ENCODE measurements at regions not wholly inside any gene's neighbourhood (a gene's known extent, or its start where the extent isn't known, plus 50 kb on each side); places are given as distances from the start of the nearest gene placed in this dataset.

DNA sequence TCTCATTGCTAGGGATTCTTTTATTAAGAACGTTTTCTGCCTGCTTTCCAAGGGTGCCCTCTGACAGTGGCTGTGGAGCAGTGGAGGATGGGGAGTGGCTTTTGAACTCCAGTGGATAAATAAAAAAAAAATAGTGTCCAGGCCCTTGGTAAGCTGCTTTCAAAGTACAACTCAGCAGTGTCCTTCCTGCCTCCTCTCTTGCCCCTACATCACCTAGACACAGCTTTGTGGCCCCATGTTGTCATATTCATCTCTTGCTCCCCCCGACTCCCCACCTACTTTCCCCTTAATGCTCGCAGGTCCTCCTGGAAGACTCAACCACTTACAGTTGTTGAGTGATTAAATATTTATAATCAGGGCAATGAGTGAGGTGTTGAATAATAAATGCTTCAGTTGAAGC, 880.9 kb downstream of the BCL11B start (continued):
- TF ChIP-seq GFI1B (tag by site-specific recombination; IDR thresholded peaks at IDR 0.05): no peak
- TF ChIP-seq, protein P1, sequence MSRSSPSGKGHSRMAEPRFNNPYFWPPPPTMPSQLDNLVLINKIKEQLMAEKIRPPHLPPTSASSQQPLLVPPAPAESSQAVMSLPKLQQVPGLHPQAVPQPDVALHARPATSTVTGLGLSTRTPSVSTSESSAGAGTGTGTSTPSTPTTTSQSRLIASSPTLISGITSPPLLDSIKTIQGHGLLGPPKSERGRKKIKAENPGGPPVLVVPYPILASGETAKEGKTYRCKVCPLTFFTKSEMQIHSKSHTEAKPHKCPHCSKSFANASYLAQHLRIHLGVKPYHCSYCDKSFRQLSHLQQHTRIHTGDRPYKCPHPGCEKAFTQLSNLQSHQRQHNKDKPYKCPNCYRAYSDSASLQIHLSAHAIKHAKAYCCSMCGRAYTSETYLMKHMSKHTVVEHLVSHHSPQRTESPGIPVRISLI (tag by site-specific recombination; IDR thresholded peaks at IDR 0.05): no peak

DNA sequence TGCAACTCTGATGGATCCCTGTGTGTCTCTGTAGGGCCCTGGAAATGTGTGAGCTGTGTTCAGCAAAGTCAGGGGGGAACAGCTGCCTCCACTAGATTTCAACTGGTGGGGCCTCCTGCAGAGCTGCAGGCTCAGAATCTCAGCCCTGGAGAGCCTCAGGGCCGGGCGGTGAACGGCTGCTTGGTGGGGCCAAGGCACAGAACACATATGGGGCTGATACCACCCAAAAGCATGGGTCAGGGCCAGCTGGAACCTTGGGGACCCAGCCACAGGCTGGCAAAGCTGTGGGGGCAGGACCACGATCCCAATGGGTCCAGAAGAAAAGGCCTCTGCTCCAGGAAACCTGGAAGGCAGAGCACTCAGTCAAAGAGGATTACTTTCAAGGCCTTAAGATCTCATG, 878.5 kb downstream of the BCL11B start:
- no peaks in the 10 kb centered on the region for H3K36me3 ChIP-seq (ENCODE audit: control insufficient read depth in 2 of 2, insufficient read depth in 1 of 2, low read length in 2 of 2)
- ChIA-PET POLR2A (interaction anchor here (0.7 kb wide), 1 partner anchor 127 kb away, joined by 4 read pairs; no protein-coding TSS in a partner anchor), CTCF (interaction anchor here (0.5 kb wide), 1 partner anchor 55 kb away, joined by 4 read pairs; no protein-coding TSS in a partner anchor)
- H3K9me3 ChIP-seq (ENCODE audit: control insufficient read depth, insufficient read depth, low read depth, low read length): no peaks in the 10 kb centered on the region
- H3K27ac ChIP-seq (ENCODE audit: extremely low read depth, low read depth, low read length): no peak overlapping the region
- H3K4me1 ChIP-seq (ENCODE audit: control insufficient read depth, insufficient read depth, low read length): no peaks in the 10 kb centered on the region
- no peak overlapping the region for H3K4me3 ChIP-seq (ENCODE audit: low read depth, low read length)
- TF ChIP-seq FEZF1 (tag by site-specific recombination; IDR thresholded peaks at IDR 0.05): no peak
- TF ChIP-seq ZNF175 (tag by site-specific recombination; IDR thresholded peaks at IDR 0.05): no peak
- TF ChIP-seq ZNF16 (tag by site-specific recombination; IDR thresholded peaks at IDR 0.05; ENCODE audit: low read depth): no peak
- TF ChIP-seq, protein P2, sequence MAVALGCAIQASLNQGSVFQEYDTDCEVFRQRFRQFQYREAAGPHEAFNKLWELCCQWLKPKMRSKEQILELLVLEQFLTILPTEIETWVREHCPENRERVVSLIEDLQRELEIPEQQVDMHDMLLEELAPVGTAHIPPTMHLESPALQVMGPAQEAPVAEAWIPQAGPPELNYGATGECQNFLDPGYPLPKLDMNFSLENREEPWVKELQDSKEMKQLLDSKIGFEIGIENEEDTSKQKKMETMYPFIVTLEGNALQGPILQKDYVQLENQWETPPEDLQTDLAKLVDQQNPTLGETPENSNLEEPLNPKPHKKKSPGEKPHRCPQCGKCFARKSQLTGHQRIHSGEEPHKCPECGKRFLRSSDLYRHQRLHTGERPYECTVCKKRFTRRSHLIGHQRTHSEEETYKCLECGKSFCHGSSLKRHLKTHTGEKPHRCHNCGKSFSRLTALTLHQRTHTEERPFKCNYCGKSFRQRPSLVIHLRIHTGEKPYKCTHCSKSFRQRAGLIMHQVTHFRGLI (tag by site-specific recombination; IDR thresholded peaks at IDR 0.05): no peak
- TF ChIP-seq ZNF785 (tag by site-specific recombination; IDR thresholded peaks at IDR 0.05): no peak
- TF ChIP-seq, protein P3, sequence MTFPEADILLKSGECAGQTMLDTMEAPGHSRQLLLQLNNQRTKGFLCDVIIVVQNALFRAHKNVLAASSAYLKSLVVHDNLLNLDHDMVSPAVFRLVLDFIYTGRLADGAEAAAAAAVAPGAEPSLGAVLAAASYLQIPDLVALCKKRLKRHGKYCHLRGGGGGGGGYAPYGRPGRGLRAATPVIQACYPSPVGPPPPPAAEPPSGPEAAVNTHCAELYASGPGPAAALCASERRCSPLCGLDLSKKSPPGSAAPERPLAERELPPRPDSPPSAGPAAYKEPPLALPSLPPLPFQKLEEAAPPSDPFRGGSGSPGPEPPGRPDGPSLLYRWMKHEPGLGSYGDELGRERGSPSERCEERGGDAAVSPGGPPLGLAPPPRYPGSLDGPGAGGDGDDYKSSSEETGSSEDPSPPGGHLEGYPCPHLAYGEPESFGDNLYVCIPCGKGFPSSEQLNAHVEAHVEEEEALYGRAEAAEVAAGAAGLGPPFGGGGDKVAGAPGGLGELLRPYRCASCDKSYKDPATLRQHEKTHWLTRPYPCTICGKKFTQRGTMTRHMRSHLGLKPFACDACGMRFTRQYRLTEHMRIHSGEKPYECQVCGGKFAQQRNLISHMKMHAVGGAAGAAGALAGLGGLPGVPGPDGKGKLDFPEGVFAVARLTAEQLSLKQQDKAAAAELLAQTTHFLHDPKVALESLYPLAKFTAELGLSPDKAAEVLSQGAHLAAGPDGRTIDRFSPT (tag by site-specific recombination; IDR thresholded peaks at IDR 0.05): no peak
- TF ChIP-seq, protein P4, sequence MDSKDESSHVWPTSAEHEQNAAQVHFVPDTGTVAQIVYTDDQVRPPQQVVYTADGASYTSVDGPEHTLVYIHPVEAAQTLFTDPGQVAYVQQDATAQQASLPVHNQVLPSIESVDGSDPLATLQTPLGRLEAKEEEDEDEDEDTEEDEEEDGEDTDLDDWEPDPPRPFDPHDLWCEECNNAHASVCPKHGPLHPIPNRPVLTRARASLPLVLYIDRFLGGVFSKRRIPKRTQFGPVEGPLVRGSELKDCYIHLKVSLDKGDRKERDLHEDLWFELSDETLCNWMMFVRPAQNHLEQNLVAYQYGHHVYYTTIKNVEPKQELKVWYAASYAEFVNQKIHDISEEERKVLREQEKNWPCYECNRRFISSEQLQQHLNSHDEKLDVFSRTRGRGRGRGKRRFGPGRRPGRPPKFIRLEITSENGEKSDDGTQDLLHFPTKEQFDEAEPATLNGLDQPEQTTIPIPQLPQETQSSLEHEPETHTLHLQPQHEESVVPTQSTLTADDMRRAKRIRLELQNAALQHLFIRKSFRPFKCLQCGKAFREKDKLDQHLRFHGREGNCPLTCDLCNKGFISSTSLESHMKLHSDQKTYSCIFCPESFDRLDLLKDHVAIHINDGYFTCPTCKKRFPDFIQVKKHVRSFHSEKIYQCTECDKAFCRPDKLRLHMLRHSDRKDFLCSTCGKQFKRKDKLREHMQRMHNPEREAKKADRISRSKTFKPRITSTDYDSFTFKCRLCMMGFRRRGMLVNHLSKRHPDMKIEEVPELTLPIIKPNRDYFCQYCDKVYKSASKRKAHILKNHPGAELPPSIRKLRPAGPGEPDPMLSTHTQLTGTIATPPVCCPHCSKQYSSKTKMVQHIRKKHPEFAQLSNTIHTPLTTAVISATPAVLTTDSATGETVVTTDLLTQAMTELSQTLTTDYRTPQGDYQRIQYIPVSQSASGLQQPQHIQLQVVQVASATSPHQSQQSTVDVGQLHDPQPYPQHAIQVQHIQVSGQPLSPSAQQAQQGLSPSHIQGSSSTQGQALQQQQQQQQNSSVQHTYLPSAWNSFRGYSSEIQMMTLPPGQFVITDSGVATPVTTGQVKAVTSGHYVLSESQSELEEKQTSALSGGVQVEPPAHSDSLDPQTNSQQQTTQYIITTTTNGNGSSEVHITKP (tag by site-specific recombination; IDR thresholded peaks at IDR 0.05): no peak
- TF ChIP-seq HOXD13 (CRISPR knock-in tag; IDR thresholded peaks at IDR 0.05; ENCODE audit: borderline replicate concordance): no peak
- TF ChIP-seq MEIS1 (CRISPR knock-in tag; IDR thresholded peaks at IDR 0.05; ENCODE audit: borderline replicate concordance): no peak
- TF ChIP-seq, protein P5, sequence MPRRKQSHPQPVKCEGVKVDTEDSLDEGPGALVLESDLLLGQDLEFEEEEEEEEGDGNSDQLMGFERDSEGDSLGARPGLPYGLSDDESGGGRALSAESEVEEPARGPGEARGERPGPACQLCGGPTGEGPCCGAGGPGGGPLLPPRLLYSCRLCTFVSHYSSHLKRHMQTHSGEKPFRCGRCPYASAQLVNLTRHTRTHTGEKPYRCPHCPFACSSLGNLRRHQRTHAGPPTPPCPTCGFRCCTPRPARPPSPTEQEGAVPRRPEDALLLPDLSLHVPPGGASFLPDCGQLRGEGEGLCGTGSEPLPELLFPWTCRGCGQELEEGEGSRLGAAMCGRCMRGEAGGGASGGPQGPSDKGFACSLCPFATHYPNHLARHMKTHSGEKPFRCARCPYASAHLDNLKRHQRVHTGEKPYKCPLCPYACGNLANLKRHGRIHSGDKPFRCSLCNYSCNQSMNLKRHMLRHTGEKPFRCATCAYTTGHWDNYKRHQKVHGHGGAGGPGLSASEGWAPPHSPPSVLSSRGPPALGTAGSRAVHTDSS (tag by site-specific recombination; IDR thresholded peaks at IDR 0.05): no peak
- no peak for TF ChIP-seq ZFHX2 (tag by site-specific recombination; conservative IDR thresholded peaks at IDR 0.05)
- TF ChIP-seq, protein P6, sequence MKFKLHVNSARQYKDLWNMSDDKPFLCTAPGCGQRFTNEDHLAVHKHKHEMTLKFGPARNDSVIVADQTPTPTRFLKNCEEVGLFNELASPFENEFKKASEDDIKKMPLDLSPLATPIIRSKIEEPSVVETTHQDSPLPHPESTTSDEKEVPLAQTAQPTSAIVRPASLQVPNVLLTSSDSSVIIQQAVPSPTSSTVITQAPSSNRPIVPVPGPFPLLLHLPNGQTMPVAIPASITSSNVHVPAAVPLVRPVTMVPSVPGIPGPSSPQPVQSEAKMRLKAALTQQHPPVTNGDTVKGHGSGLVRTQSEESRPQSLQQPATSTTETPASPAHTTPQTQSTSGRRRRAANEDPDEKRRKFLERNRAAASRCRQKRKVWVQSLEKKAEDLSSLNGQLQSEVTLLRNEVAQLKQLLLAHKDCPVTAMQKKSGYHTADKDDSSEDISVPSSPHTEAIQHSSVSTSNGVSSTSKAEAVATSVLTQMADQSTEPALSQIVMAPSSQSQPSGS (tag by site-specific recombination; IDR thresholded peaks at IDR 0.05; ENCODE audit: low read depth): no peak
- TF ChIP-seq, protein P7, sequence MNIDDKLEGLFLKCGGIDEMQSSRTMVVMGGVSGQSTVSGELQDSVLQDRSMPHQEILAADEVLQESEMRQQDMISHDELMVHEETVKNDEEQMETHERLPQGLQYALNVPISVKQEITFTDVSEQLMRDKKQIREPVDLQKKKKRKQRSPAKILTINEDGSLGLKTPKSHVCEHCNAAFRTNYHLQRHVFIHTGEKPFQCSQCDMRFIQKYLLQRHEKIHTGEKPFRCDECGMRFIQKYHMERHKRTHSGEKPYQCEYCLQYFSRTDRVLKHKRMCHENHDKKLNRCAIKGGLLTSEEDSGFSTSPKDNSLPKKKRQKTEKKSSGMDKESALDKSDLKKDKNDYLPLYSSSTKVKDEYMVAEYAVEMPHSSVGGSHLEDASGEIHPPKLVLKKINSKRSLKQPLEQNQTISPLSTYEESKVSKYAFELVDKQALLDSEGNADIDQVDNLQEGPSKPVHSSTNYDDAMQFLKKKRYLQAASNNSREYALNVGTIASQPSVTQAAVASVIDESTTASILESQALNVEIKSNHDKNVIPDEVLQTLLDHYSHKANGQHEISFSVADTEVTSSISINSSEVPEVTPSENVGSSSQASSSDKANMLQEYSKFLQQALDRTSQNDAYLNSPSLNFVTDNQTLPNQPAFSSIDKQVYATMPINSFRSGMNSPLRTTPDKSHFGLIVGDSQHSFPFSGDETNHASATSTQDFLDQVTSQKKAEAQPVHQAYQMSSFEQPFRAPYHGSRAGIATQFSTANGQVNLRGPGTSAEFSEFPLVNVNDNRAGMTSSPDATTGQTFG (tag by site-specific recombination; IDR thresholded peaks at IDR 0.05; ENCODE audit: borderline replicate concordance): no peak
- no peak for TF ChIP-seq ZNF404 (tag by site-specific recombination; IDR thresholded peaks at IDR 0.05)
- no peak for TF ChIP-seq ZNF548 (tag by site-specific recombination; IDR thresholded peaks at IDR 0.05)
- TF ChIP-seq KLF9 (tag by site-specific recombination; IDR thresholded peaks at IDR 0.05; ENCODE audit: low read depth): no peak
